Islet of Langerhans (tissue), 1 donor: ENCODE measurements at regions not wholly inside any gene's neighbourhood (a gene's known extent, or its start where the extent isn't known, plus 50 kb on each side); places are given as distances from the start of the nearest gene placed in this dataset.
A peak's percentile ranks its signal among the peaks of the same experiment; 100 is the strongest.
"Not testable (repeated sequence)": the region's sequence is repeated elsewhere in the genome, so short reads cannot be mapped to it uniquely, and the experiment has no call there.

Experiments used
- FAIRE-seq: peaks from one replicate; lab custom pipeline; 2011; peaks lifted over from hg19 to GRCh38; lab: Jason Lieb, UNC

DNA sequence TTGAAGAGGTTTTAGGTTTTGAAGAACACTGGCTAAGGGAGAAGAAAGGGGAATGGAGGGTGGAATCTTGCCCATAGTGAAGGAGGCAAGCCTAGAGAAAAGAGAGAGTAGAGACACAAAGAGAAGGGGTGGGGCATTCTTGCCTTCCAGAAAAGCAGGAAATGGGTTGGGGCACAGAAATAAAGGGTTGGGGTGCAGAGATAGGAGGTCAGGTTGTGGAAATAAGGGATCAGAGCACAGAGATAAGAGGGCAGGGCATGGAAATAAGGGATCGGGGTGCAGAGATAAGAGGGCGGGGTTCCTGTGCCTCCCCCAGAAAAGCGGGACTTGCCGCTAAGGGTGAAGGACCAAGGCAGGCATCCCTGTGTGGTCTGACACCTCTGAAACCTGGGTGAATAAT is 69.9 kb downstream of the ALG1L2 start:
- not testable (repeated sequence) for FAIRE-seq

DNA sequence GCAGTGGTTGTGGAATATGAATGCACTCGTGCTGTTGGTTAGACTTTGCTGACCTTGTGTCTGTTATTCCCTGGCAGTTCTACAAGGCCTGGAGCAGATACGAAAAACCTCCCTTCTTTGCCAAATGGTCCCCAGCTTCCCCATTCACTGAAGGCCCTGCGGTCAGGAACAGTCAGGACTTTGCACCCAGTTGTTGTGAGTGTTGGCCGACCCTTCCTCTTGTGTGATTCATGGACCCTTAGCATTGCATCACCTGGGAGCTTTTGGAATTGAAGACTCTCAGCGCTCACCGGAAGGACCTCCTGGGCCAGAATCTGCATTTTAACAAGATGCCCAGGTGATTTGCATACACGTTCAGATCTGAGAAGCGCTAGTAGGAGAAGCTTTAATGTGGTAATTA is 71.6 kb downstream of the ALG1L2 start:
- FAIRE-seq = not testable (repeated sequence)

DNA sequence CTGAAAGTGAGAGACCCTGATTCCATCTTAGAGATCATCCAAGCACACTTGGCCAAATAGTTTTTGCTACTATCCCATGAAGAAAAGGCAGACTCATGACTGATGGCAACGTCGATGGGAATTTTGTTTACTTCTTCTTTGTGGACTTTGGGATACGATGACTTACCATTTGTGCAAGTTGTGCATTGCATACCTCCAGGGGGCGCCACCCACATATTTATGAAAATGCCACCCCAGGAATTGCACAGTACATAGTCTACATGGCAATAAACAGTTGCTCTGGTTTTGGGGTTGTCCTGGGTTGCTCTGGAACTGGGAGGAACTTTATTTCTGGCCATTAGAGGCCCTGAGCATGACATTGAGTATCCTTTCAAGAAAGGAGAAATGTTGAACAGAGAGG is 73.8 kb downstream of the ALG1L2 start:
- not testable (repeated sequence) for FAIRE-seq

DNA sequence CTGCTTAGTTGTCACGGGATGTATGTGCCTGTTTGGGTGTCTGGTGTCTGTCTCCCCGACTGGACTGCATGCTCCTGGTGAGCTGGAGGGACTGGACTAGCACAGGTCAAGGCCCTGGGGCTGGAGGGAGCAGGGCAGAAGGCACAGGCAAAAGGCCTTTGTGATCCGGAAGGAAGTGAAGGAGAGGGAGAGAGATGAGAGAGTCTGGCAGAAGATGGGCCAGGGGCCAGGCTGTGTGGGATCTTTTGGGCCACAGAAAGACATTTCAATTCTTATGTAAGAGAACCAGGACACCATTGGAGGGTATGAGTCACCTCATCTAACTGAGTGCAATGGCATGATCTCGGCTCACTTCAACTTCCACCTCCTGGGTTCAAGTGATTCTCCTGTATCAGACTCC is 85.2 kb downstream of the ALG1L2 start:
- not testable (repeated sequence) for FAIRE-seq

DNA sequence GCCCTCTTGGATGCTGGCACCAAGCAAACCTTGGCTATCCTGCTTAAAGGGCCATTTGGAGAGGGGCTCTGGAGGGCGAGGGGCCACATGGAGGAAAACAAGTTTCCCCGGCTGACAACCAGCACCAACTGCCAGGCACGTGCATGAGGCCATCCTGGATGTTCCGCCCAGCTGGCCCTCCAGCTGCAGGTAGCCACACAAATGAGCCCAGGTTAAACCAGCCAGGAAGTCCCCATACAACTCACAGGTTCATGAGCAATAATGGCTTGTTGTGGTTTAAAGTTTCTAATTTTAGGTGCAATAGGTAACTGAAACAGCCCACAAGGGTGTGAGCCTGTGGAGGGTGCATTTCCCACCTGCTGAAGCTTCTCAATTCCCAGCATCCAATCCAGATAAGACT is 93.6 kb downstream of the ALG1L2 start:
- FAIRE-seq = not testable (repeated sequence)

DNA sequence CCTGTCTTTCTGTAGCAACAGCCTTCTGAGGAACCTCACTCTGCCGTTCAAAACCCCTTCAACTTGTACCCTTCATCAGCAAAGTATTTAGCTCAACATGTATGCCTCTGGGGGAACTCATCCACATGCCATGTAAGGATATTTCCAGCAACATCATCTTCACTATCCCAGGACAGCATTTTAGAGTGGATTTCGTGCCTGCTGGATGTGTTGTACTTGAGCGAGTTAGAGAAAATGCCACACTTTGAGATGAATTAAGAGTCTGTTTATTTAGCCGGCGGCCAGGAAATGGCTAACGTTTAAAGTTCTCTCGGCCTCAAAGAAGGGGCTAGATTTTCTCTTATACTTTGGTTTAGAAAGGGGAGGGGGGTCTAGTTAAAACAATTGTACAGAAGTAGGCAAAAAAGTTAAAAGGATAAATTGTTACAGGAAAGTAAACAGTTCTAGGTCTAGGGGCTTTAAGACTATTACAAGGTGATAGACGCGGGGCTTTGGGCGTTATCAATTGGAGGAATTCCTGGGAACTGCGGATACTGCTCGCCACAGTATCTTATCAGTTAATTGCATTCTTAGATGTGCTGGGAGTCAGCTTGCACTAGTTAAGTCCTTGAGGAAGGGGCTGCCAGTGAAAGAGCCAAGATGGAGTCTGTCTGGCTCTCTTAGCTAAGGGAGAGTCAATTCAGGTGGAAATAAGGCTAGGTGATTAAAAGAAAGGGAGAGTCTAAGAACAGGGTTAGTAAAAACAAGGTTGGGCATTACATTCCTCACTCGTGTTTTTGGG is 95.0 kb downstream of the ALG1L2 start:
- not testable (repeated sequence) for FAIRE-seq

DNA sequence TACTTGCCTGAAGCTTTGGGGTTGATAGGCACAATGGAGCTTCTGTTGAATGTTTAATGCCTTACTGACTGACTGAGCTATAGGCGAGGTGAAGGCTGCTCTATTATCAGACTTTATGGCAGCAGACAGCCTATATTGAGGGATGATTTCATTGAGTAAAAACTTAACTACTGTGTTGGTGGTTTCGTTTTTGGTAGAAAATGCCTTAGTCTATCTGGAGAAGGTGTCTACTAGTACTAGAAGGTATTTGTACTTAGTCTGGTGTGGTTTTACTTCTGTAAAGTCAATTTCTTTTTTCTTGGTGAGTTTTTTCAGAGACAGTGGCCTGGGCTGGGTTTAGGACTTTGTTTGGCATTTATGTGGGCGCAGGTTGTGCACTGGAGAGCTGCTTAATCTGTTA is 97.2 kb downstream of the ALG1L2 start:
- not testable (repeated sequence) for FAIRE-seq

DNA sequence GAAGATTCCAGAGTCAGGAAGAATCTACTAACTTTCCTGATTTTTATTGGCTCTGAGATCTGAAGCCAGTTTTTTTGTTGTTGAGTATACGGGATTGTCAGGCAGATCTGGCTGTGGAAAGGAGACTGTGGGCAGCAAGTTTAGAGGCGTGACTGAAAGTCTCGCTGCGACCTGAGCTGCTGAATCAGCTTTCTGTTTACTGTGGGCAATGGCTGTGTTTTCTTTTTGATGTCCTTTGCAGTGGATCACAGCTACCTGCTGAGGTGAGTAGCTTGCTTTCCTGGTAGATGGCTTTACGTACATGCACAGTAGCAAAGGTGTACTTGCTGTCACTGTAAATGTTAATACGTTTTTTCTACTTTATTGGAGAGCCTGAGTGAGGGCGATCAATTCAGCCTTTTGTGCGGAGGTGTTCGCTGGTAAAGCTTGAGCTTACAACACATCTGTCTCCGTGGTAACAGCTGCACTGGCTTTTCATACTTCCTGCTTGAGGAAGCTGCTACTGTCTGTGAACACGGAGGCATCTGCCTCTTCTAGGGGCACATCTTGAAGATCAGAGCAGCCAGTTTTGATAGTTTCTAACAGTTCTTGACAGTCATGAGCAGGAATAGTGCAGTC is 97.8 kb downstream of the ALG1L2 start:
- not testable (repeated sequence) for FAIRE-seq

DNA sequence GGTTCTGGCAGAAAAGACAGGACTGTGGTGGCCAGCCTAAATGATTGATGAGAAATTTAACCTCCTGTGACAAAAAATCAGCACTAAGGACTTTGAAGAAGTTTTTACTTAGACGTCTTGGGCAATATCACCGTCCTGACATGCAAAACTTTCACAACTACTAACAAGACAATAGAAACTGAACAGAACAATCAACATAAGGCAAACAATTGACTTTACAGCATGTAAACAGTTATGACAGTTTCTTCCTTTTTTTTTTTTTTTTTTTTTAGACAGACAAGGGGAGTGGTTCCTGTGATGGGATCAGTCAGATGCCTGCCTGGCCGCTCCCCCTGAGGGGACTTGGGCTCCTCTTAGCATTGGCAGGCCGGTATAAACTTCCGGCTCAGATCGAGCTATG is 100.8 kb downstream of the ALG1L2 start:
- not testable (repeated sequence) for FAIRE-seq

DNA sequence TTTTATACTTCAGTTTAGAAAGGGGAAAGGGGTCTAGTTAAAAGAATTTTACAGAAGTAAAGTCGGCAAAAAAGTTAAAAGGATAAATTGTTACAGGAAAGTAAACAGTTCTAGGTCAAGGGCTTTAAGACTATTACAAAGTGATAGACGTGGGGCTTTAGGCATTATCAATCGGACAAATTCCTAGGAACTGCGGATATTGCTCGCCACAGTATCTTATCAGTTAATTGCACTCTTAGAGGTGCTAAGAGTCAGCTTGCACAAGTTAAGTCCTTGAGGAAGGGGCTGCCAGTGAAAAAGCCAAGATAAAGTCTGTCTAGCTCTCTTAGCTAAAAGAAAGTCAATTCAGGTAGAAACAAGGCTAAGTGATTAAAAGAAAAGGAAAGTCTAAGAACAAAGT is 102.1 kb downstream of the ALG1L2 start:
- not testable (repeated sequence) for FAIRE-seq

DNA sequence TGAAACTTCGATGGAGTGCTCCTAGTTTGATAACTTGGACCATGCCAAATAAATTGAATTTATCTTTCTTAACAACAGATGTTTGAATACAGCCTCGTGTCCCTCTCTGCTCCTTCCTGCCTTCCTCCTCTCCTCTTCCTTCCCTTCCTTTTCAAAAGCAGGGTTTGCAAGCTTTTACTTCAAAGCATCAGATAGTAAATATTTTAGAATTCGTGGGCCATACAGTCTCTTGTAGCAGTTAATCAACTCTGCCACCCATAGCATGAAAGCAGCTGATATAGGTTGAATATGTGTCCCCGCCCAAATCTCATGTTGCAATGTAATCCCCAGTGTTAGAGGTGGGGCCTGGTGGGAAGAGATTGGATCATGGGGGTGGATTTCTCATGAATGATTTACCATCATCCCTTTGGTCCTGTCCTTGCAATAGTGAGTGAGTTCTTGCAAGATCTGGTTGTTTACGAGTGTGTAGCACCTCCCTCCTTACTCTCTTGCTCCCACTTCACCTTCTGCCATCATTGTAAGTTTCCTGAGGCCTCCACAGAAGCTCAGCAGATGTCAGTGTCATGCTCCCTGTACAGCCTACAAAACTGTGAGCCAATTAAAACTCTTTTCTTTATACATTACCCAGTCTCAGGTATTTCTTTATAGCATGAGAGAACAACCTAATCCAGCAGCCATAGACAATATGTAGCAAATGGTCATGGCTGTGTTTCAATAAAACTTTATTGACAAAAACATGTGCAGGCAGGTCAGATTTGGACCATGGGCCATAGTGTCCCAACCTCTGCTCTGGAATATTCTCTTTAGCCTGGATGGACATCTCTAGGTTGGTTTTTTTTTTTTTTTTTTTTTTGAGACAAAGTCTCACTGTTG is 102.8 kb downstream of the ALG1L2 start:
- FAIRE-seq = not testable (repeated sequence)

DNA sequence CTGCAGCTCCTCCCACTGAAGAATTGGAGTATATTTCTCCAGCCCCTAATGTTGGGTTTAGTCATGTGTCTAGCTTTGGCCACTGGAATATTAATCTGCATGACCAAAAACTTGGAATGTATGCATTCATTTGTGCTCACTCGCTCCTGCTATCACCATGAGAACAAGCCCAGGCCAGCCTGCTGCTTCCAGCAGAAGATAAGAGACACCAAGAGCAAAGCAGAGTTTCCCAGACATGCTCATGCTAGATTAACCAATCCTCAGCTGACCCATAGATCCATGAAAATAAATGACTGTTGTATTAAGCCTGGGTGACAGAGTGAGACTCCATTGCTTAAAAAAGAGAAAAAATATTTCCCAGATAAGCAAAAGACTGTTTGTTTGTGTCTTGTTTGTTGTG is 119.6 kb downstream of the ALG1L2 start:
- not testable (repeated sequence) for FAIRE-seq

DNA sequence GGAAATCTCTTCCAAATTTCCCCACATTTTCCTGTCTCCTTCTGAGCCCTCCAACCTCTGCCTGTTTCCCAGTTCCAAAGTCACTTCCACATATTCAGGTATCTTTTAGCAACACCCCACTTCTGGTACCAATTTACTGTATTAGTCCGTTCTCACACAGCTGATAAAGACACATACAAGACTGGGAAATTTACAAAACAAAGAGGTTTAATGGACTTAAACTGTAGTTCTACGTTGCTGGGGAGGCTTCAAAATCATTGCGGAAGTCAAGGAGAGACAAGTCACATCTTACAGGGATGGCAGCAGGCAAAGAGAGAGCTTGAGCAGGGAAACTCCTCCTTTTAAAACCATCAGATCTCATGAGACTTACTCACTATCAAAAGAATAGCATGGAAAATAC is 122.0 kb downstream of the ALG1L2 start:
- FAIRE-seq = not testable (repeated sequence)

DNA sequence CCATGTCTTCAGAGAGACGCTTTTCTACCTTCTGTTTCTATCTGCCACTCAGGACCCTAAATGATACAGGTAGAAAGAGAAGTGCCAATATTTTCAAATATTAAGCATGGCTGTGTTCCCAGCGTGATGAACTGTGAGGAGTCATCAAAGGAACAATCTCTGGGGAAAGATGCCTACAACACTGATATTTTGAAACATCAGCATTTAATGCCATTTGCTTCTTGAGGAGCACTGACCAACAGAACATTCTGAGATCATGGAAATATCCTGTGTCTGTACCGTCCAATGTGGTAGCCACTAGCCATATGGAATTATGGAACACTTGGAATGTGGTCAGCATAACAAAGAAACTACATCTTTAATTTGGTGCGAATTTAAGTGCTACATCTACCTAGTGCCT is 117.9 kb upstream of the COL6A5 start:
- FAIRE-seq = no peak

DNA sequence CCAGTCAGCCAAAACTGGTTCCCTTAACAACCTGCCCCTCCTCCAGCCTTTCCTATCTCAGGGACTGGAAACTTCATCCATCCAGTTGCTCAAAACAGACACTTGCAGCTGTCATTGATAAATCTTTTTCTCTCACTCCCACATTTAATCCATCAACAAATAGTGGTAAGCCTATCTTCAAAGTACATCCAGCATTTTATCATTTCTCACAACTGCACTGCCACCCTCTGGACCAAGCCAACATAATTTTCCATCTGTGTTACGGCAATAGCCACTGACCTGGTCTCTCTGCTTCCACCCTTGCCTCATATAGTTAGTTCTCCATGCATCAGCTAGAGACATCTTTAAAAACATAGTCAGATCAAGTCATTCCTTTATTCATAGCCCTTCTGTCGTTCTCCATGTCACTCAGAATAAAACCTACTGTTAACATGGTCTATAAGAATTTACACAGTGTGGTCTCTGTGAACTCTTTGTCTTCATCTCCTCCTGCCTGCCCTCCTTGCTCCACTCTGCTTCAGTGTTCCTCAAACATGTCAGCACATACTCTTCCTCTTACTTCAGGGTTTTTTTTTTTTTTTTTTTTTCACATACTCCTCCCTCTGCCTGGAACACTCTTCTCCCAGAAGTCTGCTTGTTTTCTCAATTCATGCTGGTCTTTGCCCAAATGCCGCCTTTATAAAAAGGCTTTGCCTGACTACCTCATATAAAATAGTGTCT is 102.5 kb upstream of the COL6A5 start:
- FAIRE-seq = peak; percentile 81

DNA sequence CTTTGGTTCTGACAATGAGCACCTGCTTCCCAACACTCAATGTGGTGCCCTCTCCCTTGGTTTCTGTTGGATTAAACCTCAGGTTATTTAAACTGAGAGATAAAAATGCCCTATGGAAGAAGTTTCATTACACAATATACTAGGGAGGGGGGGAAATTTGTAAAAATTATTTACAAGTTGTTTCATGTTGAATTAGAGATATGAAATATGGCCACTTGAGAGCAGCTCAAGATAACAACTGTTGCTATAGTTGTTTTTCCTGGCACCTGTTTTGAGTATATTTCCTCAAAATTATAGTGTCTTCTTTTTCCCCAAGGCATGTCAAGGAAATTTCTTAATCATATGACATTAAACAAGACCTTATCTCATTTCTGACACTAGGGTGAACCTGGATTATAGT is 101.7 kb upstream of the COL6A5 start:
- no peak for FAIRE-seq

DNA sequence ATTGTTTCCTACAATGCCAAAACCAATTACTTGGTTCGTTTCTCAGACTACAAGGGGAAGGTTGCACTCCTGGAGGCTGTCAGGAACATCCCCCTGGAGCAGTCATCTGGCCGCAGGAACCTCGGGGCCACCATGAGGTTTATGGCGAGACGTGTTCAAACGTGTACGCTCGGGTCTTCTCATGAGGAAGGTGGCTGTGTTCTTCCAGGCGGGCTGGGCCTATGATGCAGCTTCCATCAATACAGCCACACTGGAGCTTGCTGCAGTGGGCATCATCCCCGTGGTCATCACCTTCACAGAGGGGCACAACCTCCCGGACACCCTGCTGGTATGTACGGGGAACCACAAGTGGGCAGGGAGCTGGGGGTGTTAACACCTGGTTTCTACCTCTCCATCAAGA is 94.5 kb upstream of the COL6A5 start:
- FAIRE-seq = no peak

DNA sequence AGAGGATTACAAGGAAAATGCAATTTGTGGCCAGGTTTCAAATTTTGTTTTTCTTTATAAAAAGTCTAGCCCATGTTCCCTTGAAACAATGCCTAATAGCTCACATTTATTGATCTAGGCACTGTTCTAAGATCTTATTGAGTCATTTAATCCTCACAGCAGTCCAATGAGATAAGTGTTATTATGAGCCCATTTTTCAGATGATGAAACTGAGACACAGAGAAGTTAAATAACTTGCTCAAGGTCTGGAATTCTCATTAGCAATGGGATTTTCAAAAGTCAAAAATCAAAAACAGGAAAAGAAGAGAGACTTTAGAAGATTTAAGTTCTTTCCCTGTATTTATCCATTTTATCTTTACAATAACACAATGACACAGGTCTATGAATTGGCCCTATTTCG is 90.0 kb upstream of the COL6A5 start:
- FAIRE-seq = no peak

DNA sequence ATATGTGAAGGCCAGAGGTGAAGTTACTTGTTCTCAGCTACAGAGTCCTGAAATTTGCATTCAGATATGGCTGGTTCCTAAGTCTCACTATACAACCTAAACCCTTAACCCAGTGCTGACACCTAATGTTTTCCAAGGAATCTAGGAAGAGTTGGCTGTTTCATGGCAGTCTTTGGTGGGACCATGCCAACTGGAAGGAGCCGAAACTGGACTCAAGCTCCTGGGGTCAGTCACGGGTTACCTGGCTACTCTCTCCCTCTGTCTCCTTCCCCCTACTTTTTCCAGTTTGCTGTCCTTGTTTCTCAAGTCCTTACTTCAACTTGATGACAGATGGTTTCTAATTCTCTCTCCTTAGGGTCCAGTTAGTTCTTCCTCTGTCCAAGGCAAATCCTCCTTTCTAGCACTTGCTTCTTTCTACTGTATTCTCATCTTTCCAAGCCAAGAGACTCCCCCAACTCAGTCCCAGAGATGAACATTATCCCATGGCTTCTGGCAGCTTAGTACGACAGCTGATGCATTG is 88.6 kb upstream of the COL6A5 start:
- no peak for FAIRE-seq

DNA sequence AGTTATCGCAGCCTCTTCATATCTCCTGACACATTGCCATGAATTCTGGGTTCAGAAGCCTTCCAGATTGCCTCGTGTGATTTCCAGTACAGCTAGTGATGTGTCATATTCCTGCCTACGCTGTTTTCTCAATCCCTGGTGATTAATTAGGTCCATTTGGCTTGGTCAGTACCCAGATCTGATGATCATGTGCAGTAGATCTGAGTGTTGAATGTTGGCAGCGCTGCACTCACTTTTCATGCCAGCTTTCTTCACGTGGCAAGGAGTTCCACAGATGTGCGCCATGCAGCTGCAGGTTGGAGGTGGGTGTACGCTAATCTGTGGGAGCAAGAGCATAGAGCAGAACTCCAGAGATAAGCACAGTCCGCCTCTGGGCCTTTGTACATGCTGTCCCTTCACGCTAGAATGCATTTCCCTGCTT is 86.9 kb upstream of the COL6A5 start:
- FAIRE-seq = no peak

DNA sequence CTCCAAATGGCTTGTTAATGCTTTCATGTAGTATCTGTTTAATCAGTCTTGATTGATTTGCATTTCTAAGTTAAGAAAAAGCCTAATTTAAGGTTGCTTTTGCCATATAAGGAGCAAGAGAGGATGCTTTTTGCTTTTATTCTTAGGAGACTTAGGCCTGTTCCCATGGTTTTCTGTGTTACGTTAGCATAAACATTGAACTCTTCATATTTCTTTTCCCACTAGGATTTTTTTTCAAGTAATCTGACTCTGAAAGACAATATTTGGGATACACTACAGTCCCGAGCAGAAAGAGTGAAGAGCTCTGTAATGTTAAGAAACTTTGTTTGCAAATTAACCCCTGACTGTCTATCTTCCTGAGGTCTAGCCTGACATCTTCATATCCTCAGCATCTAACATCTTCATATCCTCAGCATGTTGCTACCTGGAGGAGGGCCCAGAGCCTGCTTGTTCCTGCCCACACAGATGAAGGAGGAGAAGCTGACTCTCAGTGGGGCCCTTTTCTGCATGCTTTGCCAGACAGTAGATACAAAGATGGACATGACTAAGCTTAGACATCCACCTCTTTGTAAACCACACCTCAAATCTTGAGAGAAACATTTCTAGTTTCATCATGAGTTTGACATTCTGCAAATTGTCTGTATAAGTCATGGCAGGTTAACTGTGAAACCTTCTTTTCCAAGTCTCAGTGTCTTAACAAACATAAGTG is 86.2 kb upstream of the COL6A5 start:
- no peak for FAIRE-seq
